ENCODE measurements at regions not wholly inside any gene's neighbourhood (a gene's known extent, or its start where the extent isn't known, plus 50 kb on each side); places are given as distances from the start of the nearest gene placed in this dataset.

DNA sequence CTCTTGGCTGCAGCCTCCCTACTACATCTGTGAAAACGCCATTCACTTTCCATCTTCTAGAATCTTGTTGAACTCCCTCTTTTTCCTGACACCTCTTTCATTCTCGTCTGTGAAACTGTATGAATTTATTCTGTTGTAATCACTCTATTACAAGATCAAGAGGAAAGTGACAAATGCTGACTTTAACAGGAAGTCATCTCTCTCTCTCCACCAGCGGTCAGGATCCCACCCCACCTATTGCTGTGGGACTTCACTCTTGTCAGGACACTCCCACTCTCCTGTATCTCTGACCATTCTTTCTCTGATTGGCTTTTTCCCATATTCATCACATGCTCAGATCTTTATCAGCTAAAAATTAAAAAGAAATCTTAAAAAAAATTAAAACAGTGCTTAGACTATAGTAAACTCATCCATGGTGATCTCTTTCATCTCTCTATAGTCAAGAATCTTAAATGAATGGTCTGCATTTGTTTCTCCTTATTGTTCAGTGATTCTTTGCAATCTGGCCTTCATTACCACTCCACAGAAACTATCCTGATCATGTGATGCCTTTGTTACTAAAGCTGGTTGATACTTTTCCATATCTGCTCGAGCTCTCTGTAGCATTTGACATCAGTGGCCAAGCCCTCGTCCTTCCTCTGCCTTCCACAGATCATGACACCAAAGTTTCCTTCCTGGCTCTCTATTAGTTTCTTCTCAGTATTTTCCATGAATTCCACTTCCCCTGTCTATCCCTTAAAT, 113.6 kb downstream of the UCHL5 start:
- POLR2A ChIA-PET, result no interaction called here
- TF ChIP-seq, protein P1, sequence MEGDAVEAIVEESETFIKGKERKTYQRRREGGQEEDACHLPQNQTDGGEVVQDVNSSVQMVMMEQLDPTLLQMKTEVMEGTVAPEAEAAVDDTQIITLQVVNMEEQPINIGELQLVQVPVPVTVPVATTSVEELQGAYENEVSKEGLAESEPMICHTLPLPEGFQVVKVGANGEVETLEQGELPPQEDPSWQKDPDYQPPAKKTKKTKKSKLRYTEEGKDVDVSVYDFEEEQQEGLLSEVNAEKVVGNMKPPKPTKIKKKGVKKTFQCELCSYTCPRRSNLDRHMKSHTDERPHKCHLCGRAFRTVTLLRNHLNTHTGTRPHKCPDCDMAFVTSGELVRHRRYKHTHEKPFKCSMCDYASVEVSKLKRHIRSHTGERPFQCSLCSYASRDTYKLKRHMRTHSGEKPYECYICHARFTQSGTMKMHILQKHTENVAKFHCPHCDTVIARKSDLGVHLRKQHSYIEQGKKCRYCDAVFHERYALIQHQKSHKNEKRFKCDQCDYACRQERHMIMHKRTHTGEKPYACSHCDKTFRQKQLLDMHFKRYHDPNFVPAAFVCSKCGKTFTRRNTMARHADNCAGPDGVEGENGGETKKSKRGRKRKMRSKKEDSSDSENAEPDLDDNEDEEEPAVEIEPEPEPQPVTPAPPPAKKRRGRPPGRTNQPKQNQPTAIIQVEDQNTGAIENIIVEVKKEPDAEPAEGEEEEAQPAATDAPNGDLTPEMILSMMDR (IDR thresholded peaks at IDR 0.05; ENCODE audit: insufficient read depth, low read length, missing control alignments), result no peak
- CTCF ChIA-PET, result interaction anchor here (1.2 to 1.4 kb wide), 2 partner anchors 15 to 74 kb away, joined by 3 to 4 read pairs; no protein-coding TSS in a partner anchor
- DNase-seq (ENCODE audit: low read depth, low spot score), result no peak
- no peak overlapping the region for H3K4me3 ChIP-seq (ENCODE audit: low read depth, low read length)

DNA sequence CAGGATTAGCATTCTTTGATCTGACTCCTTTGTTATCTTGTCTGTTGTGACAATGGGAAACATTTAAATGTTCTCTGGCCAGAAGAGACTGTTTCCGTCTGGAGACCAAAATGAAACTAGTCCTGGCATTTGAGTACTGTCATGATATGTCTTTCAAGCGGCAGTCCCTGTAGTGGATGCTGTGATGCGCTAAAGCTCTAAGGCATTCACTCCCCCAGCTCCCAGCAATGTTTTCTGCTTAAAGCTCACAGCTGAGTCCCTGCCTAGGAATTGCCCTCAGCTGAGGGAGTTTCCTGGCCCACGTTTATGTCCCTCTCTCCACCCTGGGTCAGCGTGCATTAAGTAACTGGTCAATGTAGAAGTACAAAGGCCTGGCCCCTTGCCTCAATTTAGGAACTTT, 109.4 kb downstream of the UCHL5 start:
- H3K4me3 ChIP-seq (ENCODE audit: low read depth, low read length), result no peak overlapping the region
- no peak for DNase-seq (ENCODE audit: low read depth, low spot score)
- CTCF ChIA-PET, result no interaction called here
- POLR2A ChIA-PET, result no interaction called here
- TF ChIP-seq, protein P1 (IDR thresholded peaks at IDR 0.05; ENCODE audit: insufficient read depth, low read length, missing control alignments), result no peak

DNA sequence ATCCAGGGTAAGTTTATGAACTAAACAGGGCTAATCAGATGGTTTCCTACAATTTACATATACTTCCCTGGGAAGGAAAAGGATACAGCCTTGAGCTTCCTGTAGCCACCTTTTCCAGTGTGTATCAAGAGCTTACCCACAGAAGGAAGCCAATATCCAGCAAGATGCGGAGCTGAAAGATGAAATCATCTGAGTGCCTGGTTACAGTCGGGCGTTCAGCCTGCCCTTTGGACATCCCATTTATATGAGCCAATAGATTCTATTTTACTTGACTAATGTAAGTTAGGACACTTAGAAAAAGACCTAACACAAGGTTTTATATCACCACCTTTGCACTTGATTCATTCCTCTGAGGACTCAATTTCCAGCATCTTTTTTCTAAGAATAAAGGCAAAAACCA, 108.2 kb downstream of the UCHL5 start:
- no peak for DNase-seq (ENCODE audit: low read depth, low spot score)
- TF ChIP-seq, protein P1 (IDR thresholded peaks at IDR 0.05; ENCODE audit: insufficient read depth, low read length, missing control alignments), result no peak
- H3K4me3 ChIP-seq (ENCODE audit: low read depth, low read length), result no peak overlapping the region
- POLR2A ChIA-PET, result no interaction called here
- CTCF ChIA-PET, result no interaction called here

DNA sequence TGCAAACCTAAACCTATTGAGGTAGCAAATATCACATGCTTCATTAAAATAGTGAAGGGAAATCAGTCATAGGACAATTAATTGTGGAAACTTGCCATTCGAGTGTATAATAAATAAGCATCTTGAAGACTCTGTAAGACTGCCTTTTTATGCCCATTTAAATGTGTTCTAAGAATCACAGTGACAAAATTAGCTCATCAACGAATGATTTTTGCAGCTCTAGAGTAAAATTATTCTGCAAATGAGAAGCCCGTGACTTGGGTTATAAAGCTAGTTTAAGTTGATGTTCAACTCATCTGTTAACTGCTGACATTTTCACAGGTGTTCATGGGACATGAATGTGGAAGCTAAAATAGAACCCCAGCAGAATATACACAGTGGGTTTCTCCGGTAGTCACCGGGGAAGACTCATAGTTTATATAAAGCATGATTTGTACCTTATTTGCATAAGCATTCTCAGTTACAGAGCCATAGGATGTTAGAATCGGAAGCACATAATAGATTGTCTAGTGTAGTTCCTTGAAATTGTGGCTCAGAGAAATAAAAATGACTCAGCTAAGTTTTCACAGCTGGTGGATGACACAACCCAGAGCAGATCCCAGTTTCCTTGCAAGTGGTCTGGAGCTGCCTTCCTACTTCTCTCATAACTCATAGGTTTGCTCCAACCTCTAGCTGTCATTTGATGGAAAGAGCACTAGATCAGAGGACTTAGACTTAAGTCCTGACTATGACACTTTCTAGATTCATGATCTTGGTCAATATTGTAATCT, 107.3 kb downstream of the UCHL5 start:
- ChIA-PET CTCF (interaction anchor here (1.5 kb wide), 1 partner anchor 475 kb away, joined by 4 read pairs; no protein-coding TSS in a partner anchor), POLR2A (interaction anchor here (1.6 kb wide), 1 partner anchor 142 kb away, joined by 5 read pairs; the partner anchor contains the start of gene RGS2)
- peak; percentile 58 for DNase-seq (ENCODE audit: low read depth, low spot score)
- TF ChIP-seq, protein P1 (IDR thresholded peaks at IDR 0.05; ENCODE audit: insufficient read depth, low read length, missing control alignments), result no peak
- H3K4me3 ChIP-seq (ENCODE audit: low read depth, low read length), result no peak overlapping the region

DNA sequence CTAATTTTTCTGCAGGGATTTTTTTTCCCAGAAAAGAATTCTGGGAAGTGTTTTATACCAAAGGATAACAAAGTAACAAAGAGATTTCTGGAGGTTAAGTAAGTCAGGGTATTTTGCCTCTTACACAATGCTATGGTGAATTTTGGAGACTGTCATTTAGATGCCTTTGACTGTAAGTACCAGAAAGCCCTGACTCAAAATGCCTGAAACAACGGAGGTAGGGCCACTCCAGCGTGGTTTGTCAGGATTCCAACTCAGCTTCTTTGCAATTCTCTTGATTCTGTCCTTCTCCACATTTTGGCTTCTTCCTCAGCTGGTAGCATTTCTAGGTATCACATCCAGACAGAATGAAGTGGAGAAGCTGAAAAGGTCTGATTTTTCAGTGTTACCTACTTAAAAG, 106.5 kb downstream of the UCHL5 start:
- POLR2A ChIA-PET, result interaction anchor here (1.6 kb wide), 1 partner anchor 143 kb away, joined by 5 read pairs; the partner anchor contains the start of gene RGS2
- DNase-seq (ENCODE audit: low read depth, low spot score), result no peak
- CTCF ChIA-PET, result interaction anchor here (0.6 to 1.5 kb wide), 2 partner anchors 8 to 475 kb away, joined by 3 to 4 read pairs; no protein-coding TSS in a partner anchor
- no peak overlapping the region for H3K4me3 ChIP-seq (ENCODE audit: low read depth, low read length)
- TF ChIP-seq, protein P1 (IDR thresholded peaks at IDR 0.05; ENCODE audit: insufficient read depth, low read length, missing control alignments), result no peak

DNA sequence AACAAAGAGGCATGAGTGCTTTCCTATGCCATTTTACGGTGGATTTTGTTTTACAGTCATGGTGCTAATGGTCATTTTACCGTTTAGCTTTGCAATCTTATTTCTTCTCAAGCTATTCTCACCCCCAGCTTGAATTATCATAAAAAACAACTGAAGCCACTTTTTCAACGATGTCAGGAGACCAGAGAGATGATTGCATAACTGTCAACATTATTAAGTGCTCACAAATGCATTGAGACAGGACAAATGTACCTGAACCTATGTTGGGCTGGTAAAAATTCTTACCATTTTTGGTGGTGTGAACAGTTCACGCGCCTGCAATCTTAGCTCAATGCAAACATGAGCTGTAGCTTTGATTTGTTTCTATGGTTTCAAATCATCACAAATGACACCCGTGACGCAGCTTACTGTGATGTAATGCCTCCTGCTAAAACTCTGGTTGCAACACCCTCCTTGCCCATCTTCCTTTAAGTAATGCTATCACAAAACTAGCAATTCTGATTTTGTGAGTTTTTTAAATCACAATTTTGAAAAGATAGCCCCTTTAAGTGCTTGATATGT, 104.4 kb downstream of the UCHL5 start:
- POLR2A ChIA-PET, result no interaction called here
- CTCF ChIA-PET, result no interaction called here
- DNase-seq (ENCODE audit: low read depth, low spot score), result no peak
- no peak overlapping the region for H3K4me3 ChIP-seq (ENCODE audit: low read depth, low read length)
- TF ChIP-seq, protein P1 (IDR thresholded peaks at IDR 0.05; ENCODE audit: insufficient read depth, low read length, missing control alignments), result no peak

Measured in AG04449 (cell line).